ENCODE measurements at regions not wholly inside any gene's neighbourhood (a gene's known extent, or its start where the extent isn't known, plus 50 kb on each side); places are given as distances from the start of the nearest gene placed in this dataset.

GRCh38 chr5:174236070-174236469 lies 190.6 kb downstream of the NSG2 start:
- no peak for DNase-seq

- no peak for DNase-seq
Measured at GRCh38 chr5:174239718-174240117, 194.2 kb downstream of the NSG2 start.

- no peak for DNase-seq
Measured at GRCh38 chr5:174242573-174242972, 197.1 kb downstream of the NSG2 start.

GRCh38 chr5:174243904-174244303 lies 198.4 kb downstream of the NSG2 start:
- no peak for DNase-seq

GRCh38 chr5:174245516-174246075 lies 200.1 kb downstream of the NSG2 start:
- no peak for DNase-seq

GRCh38 chr5:174246743-174247142 lies 201.2 kb downstream of the NSG2 start:
- DNase-seq, result no peak

GRCh38 chr5:174247301-174247700 lies 201.8 kb downstream of the NSG2 start:
- no peak for DNase-seq

- DNase-seq, result no peak
Measured at GRCh38 chr5:174251305-174252000, 205.9 kb downstream of the NSG2 start.

GRCh38 chr5:174252121-174252520 lies 206.6 kb downstream of the NSG2 start:
- no peak for DNase-seq

- DNase-seq, result no peak
Measured at GRCh38 chr5:174259696-174260420, 214.4 kb downstream of the NSG2 start.

- DNase-seq, result no peak
Measured at GRCh38 chr5:174271316-174271715, 225.8 kb downstream of the NSG2 start.

GRCh38 chr5:174272671-174273070 lies 227.2 kb downstream of the NSG2 start:
- DNase-seq, result no peak

GRCh38 chr5:174273325-174273724 lies 227.8 kb downstream of the NSG2 start:
- DNase-seq, result no peak

GRCh38 chr5:174275959-174276358 lies 230.5 kb downstream of the NSG2 start:
- no peak for DNase-seq

GRCh38 chr5:174281089-174281760 lies 235.7 kb downstream of the NSG2 start:
- no peak for DNase-seq

- no peak for DNase-seq
Measured at GRCh38 chr5:174281855-174282254, 236.3 kb downstream of the NSG2 start.

- no peak for DNase-seq
Measured at GRCh38 chr5:174282391-174282790, 236.9 kb downstream of the NSG2 start.

GRCh38 chr5:174283211-174284005 lies 237.9 kb downstream of the NSG2 start:
- no peak for DNase-seq

GRCh38 chr5:174284873-174285272 lies 239.4 kb downstream of the NSG2 start:
- DNase-seq, result no peak

- no peak for DNase-seq
Measured at GRCh38 chr5:174287761-174288160, 242.3 kb downstream of the NSG2 start.

GRCh38 chr5:174288439-174288838 lies 242.9 kb downstream of the NSG2 start:
- no peak for DNase-seq

GRCh38 chr5:174291162-174291561 lies 245.7 kb downstream of the NSG2 start:
- DNase-seq, result no peak

- DNase-seq, result no peak
Measured at GRCh38 chr5:174292348-174292747, 246.8 kb downstream of the NSG2 start.

Measured in activated naive CD4-positive, alpha-beta T cell treated with anti-CD3 and anti-CD28 coated beads, Interleukin-2, amount 50 U/mL, for 16 hours (primary cell).